ENCODE measurements at regions not wholly inside any gene's neighbourhood (a gene's known extent, or its start where the extent isn't known, plus 50 kb on each side); places are given as distances from the start of the nearest gene placed in this dataset.

DNA sequence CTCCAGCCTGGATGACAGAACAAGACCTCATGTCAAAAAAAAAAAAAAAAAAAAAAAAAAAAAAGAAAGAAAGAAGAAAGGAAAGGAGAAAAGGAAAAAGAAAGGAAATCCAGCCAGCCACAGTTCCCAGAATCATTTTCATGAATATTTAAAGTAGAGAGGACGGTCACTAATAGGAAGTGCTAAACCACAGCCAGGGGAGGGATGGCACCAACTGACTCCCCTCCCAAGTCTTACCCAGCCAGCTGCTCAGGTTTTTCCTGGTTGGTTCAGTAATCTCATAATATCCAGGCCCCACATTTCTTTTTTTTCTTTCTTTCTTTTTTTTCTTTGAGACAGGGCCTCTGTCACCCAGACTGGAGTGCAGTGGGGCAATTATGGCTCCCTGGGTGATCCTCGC, 63.9 kb upstream of the AK4 start:
- TF ChIP-seq, protein P1, sequence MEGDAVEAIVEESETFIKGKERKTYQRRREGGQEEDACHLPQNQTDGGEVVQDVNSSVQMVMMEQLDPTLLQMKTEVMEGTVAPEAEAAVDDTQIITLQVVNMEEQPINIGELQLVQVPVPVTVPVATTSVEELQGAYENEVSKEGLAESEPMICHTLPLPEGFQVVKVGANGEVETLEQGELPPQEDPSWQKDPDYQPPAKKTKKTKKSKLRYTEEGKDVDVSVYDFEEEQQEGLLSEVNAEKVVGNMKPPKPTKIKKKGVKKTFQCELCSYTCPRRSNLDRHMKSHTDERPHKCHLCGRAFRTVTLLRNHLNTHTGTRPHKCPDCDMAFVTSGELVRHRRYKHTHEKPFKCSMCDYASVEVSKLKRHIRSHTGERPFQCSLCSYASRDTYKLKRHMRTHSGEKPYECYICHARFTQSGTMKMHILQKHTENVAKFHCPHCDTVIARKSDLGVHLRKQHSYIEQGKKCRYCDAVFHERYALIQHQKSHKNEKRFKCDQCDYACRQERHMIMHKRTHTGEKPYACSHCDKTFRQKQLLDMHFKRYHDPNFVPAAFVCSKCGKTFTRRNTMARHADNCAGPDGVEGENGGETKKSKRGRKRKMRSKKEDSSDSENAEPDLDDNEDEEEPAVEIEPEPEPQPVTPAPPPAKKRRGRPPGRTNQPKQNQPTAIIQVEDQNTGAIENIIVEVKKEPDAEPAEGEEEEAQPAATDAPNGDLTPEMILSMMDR (IDR thresholded peaks at IDR 0.05): no peak

DNA sequence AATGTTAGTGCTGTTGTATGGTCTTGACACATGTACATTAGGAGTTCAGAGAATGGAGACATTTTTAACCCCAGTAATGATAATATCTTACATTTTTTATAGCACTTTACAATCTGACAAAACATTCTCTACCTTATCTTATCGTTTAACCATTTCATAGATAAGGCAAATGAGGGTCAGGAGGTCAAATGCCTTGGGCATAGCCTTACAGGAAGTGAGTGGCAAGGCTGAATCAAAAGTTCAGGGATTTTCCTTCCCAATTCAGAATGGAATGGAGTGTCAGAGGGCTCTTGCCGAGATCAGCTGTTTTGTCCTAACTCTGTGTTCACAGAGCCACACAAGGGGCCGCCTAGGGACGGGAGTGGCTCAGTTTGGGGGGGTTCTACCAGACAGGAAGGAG, 57.6 kb upstream of the AK4 start:
- TF ChIP-seq, protein P1 (IDR thresholded peaks at IDR 0.05): no peak

DNA sequence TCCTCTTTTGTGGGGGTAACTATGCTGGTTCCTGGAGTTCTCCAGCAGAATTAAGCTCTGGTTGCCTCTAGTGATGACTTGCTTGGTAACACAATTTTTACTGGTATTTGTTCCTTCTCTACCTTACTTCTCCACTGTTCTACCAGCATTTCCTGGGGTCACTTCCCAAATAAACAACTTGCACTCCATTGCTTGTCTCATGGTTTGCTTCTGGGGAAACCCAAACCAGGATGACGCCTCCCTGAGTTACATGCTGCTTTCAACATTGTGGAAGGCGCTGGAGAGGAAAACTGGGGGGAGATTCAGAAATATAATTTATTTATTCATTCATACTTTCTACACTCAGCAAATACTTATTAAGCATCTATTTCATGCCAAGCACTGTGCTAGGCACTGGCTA, 55.3 kb upstream of the AK4 start:
- TF ChIP-seq, protein P1 (IDR thresholded peaks at IDR 0.05): no peak

DNA sequence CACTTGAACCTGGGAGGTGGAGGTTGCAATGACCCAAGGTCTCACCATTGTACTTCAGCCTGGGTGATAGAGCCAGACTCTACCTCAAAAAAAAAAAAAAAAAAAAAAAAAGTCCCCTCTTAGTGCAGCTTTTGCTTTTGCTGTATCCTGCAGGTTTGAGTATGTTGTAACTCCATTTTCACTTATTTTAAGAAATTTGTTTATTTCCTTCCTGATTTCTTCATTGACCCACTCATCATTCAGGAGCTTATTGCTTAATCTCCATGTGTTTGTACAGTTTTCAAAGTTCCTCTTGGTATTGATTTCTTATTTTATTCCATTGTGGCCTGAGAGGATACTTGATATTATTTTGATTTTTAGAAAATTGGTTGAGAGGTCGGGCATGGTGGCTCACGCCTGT, 50.9 kb upstream of the AK4 start:
- TF ChIP-seq, protein P1 (IDR thresholded peaks at IDR 0.05): no peak

Data from LNCAP (cell line).